ENCODE measurements at regions not wholly inside any gene's neighbourhood (a gene's known extent, or its start where the extent isn't known, plus 50 kb on each side); places are given as distances from the start of the nearest gene placed in this dataset.

DNA sequence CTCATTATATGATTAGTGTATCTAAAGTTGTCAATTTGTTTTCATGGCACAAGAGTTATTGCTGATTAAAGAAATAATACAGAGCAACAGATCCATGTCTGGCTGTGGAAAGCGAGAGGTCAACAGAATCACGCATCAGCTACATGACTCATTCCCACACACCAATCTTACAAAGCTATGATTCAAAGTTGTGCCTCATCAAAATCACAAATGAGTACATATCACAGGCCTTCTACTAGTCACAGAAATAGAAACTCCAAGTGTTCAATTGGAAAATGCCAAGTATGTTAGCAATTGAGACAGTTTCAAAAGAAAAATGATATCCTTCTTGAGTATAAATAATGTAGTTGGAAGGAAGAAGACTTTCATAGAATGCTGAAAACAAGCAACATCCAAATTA is 57.8 kb upstream of the NKAIN2 start:
- TF ChIP-seq, protein P1, sequence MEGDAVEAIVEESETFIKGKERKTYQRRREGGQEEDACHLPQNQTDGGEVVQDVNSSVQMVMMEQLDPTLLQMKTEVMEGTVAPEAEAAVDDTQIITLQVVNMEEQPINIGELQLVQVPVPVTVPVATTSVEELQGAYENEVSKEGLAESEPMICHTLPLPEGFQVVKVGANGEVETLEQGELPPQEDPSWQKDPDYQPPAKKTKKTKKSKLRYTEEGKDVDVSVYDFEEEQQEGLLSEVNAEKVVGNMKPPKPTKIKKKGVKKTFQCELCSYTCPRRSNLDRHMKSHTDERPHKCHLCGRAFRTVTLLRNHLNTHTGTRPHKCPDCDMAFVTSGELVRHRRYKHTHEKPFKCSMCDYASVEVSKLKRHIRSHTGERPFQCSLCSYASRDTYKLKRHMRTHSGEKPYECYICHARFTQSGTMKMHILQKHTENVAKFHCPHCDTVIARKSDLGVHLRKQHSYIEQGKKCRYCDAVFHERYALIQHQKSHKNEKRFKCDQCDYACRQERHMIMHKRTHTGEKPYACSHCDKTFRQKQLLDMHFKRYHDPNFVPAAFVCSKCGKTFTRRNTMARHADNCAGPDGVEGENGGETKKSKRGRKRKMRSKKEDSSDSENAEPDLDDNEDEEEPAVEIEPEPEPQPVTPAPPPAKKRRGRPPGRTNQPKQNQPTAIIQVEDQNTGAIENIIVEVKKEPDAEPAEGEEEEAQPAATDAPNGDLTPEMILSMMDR (IDR thresholded peaks at IDR 0.05), result no peak
- TF ChIP-seq POLR2A (IDR thresholded peaks at IDR 0.05; ENCODE audit: low read depth), result no peak

Measured in esophagus muscularis mucosa (tissue), 3 donors.